CD14-positive monocyte (primary cell): ENCODE measurements at regions not wholly inside any gene's neighbourhood (a gene's known extent, or its start where the extent isn't known, plus 50 kb on each side); places are given as distances from the start of the nearest gene placed in this dataset.

ENCODE experiments used
- DNase-seq, 3 donors: peaks; one replicate each; pipeline ENCODE4 v3.0.0-alpha.2; 2011 to 2022
- H2AFZ ChIP-seq: 2 replicates; pipeline ENCODE4 v1.6.0; 2012; ENCODE audit warnings: mild to moderate bottlenecking, low read depth, low read length, inconsistent platforms; ENCODE audit not compliant: insufficient read depth, poor library complexity, severe bottlenecking
- H3K27ac ChIP-seq, 2 donors: 1 replicate in 1 of 2; 2 replicates in 1 of 2; pipeline ENCODE4 v1.5.1; 2012 to 2013; ENCODE audit warnings: low read length in 2 of 2, control low read depth in 1 of 2, inconsistent platforms in 1 of 2, low read depth in 1 of 2, mild to moderate bottlenecking in 1 of 2
- H3K27me3 ChIP-seq, 2 donors: one replicate each; pipeline versions ENCODE4 v1.6.0 to v1.6.1; 2011 to 2013; ENCODE audit warnings: low read length in 2 of 2; ENCODE audit not compliant: control insufficient read depth in 2 of 2, insufficient read depth in 2 of 2
- H3K36me3 ChIP-seq, 2 donors: replicated peaks in 1 of 2; 1 replicate in 1 of 2; 2 replicates in 1 of 2; pipeline versions ENCODE4 v1.5.1 to v1.6.1; 2012 to 2013; ENCODE audit warnings: low read length in 2 of 2, control low read depth in 1 of 2, inconsistent platforms in 1 of 2, mild to moderate bottlenecking in 1 of 2; ENCODE audit not compliant: insufficient read depth in 2 of 2, control insufficient read depth in 1 of 2
- H3K4me1 ChIP-seq, 2 donors: 1 replicate in 1 of 2; 2 replicates in 1 of 2; pipeline versions ENCODE4 v1.5.1 to v1.6.1; 2012 to 2013; ENCODE audit warnings: low read length in 2 of 2, control low read depth in 1 of 2, inconsistent platforms in 1 of 2, mild to moderate bottlenecking in 1 of 2, moderate library complexity in 1 of 2; ENCODE audit not compliant: insufficient read depth in 2 of 2, control insufficient read depth in 1 of 2
- H3K4me2 ChIP-seq: replicated peaks from 2 replicates; pipeline ENCODE3; 2012; ENCODE audit warnings: low read length, moderate library complexity, mild to moderate bottlenecking; ENCODE audit not compliant: poor library complexity, severe bottlenecking; ENCODE audit errors: extremely low read depth
- H3K4me3 ChIP-seq, 3 experiments: fragments of 200-600 bp in 1 of 3; sonication (generic) in 1 of 3; replicated peaks in 1 of 3; 1 replicate in 2 of 3; 2 replicates in 1 of 3; pipeline ENCODE4 v1.5.1; 2011 to 2013; ENCODE audit warnings: low read length in 3 of 3, mild to moderate bottlenecking in 3 of 3, control low read depth in 2 of 3, low read depth in 2 of 3, inconsistent platforms in 1 of 3, moderate library complexity in 1 of 3
- H3K79me2 ChIP-seq: 2 replicates; pipeline ENCODE4 v1.6.0; 2012; ENCODE audit warnings: mild to moderate bottlenecking, control low read depth, inconsistent platforms, low read length, moderate library complexity; ENCODE audit not compliant: insufficient read depth
- H3K9ac ChIP-seq: 2 replicates; pipeline ENCODE4 v1.6.0; 2017; ENCODE audit warnings: low read length, mild to moderate bottlenecking; ENCODE audit not compliant: insufficient read depth, poor library complexity, severe bottlenecking
- H3K9me3 ChIP-seq, 2 donors: replicated peaks in 1 of 2; 1 replicate in 1 of 2; 2 replicates in 1 of 2; pipeline versions ENCODE4 v1.5.1 to v1.6.1; 2012 to 2013; ENCODE audit warnings: low read length in 2 of 2, control low read depth in 1 of 2; ENCODE audit not compliant: control insufficient read depth in 1 of 2, insufficient read depth in 1 of 2
- H4K20me1 ChIP-seq: 2 replicates; pipeline ENCODE4 v1.6.0; 2012; ENCODE audit warnings: mild to moderate bottlenecking, low read length, control low read depth, moderate library complexity; ENCODE audit not compliant: insufficient read depth
- H3K27ac Mint-ChIP-seq, 7 donors: one replicate each; pipeline ENCODE4 v1.8.0; 2020; ENCODE audit warnings: mild to moderate bottlenecking in 7 of 7, mixed read lengths in 7 of 7, moderate library complexity in 6 of 7, inconsistent platforms in 2 of 7
- H3K27me3 Mint-ChIP-seq, 3 donors: one replicate each; pipeline ENCODE4 v1.8.0; 2021 to 2022; ENCODE audit warnings: low read depth in 3 of 3, mild to moderate bottlenecking in 3 of 3, mixed read lengths in 3 of 3, moderate library complexity in 3 of 3, inconsistent platforms in 1 of 3
- H3K36me3 Mint-ChIP-seq, 2 donors: one replicate each; pipeline ENCODE4 v1.8.0; 2020; ENCODE audit warnings: mixed read lengths in 2 of 2, inconsistent platforms in 1 of 2, mild to moderate bottlenecking in 1 of 2
- H3K4me1 Mint-ChIP-seq: one replicate; pipeline ENCODE4 v1.8.0; 2020; ENCODE audit warnings: mild to moderate bottlenecking, mixed read lengths
- H3K4me3 Mint-ChIP-seq, 2 donors: one replicate each; pipeline ENCODE4 v1.8.0; 2020; ENCODE audit warnings: mild to moderate bottlenecking in 2 of 2, mixed read lengths in 2 of 2, moderate library complexity in 1 of 2
- H3K9me3 Mint-ChIP-seq, 7 donors: one replicate each; pipeline ENCODE4 v1.8.0; 2020 to 2022; ENCODE audit warnings: mixed read lengths in 7 of 7, mild to moderate bottlenecking in 6 of 7, moderate library complexity in 6 of 7, inconsistent platforms in 2 of 7
- WGBS: methylation state at CpG from one replicate; pipeline ENCODE4 v1.1.5; 2013; ENCODE audit warnings: missing lambda C conversion rate; ENCODE audit not compliant: insufficient coverage; 5-methylcytosine and 5-hydroxymethylcytosine counted together
- intact Hi-C, 2 donors: fragments of 100-400 bp; cut with micrococcal nuclease; formaldehyde crosslinking; loops; one replicate each; pipeline versions ENCODE4 v1.15.0 to v1.15.1; 2023
- TF ChIP-seq, protein P1 (sequence below): fragments of 200-600 bp; IDR thresholded peaks from one replicate; pipeline ENCODE4 v1.8.0; 2022; ENCODE audit warnings: antibody characterized with exemption, mild to moderate bottlenecking

DNA sequence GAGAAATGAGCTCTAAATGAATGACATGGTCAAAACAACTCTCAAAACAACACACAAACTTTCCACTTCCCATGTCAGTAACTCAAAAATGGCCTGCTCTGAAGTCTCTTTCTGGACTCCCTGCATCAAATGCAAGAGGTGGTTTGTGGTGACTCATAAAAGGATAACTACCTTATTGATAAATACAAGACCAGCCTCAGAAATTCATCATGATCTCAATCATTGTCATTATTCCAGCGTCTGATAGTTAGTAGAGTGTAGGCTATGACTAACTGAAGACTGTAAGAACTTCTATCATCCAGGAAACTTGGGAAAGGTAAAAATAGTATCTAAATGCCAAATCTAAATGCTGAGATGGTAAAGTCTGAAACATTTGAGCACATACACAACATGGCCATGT, 369.4 kb downstream of the BMP2 start:
- Histone ChIP-seq H4K20me1 (no peaks in the 10 kb centered on the region), H3K9me3 (no peaks in the 10 kb centered on the region), H3K27me3 (no peaks in the 10 kb centered on the region), H3K9ac (no peak overlapping the region), H2AFZ (no peak overlapping the region), H3K4me2 (no peak overlapping the region), H3K4me1 (no peaks in the 10 kb centered on the region), H3K36me3 (no peaks in the 10 kb centered on the region), H3K4me3 (no peak overlapping the region), H3K79me2 (no peaks in the 10 kb centered on the region), H3K27ac (no peak overlapping the region)
- H3K27ac Mint-ChIP-seq: no peak overlapping the region
- no peak overlapping the region for H3K4me3 Mint-ChIP-seq
- no peak for DNase-seq
- H3K9me3 Mint-ChIP-seq: no peaks in the 10 kb centered on the region
- TF ChIP-seq, protein P1, sequence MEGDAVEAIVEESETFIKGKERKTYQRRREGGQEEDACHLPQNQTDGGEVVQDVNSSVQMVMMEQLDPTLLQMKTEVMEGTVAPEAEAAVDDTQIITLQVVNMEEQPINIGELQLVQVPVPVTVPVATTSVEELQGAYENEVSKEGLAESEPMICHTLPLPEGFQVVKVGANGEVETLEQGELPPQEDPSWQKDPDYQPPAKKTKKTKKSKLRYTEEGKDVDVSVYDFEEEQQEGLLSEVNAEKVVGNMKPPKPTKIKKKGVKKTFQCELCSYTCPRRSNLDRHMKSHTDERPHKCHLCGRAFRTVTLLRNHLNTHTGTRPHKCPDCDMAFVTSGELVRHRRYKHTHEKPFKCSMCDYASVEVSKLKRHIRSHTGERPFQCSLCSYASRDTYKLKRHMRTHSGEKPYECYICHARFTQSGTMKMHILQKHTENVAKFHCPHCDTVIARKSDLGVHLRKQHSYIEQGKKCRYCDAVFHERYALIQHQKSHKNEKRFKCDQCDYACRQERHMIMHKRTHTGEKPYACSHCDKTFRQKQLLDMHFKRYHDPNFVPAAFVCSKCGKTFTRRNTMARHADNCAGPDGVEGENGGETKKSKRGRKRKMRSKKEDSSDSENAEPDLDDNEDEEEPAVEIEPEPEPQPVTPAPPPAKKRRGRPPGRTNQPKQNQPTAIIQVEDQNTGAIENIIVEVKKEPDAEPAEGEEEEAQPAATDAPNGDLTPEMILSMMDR: no peak
- no CpG with 5 or more reads among the region's 1 CpG for WGBS
- intact Hi-C loops: no loop called here
- H3K4me1 Mint-ChIP-seq: no peaks in the 10 kb centered on the region
- no peaks in the 10 kb centered on the region for H3K36me3 Mint-ChIP-seq
- H3K27me3 Mint-ChIP-seq: peaks cover 0 to 6% (median 0%) of the 10 kb centered on the region in 3 donors

DNA sequence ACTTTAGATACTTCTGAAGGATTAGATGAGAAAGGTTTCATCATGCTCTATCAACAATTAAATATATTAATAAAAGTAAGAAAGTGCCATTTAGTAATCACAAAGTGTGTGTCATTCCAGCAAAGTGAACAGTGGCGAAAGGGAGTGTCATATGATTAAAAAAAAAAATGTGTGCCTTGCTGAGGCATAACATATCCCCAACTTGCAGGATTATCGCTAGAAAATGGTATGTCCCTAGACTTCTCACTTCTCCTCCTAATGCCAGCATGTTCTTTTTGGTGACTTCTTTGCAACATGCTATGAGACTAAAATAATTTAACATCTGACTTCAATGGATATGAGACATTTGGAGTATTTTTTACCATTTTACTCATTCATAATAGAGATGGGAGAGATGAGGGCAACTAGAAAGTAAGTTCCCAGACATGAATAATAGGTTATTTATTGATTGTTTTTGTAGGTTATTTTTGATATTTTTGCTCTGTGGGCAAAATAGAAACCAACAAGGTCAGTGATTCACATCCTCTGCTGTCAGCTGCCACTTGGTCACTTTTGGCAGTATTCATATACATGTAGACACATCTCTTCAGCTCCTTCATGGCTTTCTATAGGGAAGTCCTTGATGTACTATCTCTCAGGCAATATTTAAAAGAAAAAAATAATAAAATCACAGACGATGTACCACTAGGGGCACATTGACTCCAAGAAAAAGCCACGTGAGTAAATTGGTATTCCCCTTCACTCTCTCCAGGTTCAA, 370.1 kb downstream of the BMP2 start:
- intact Hi-C loops: no loop called here
- H3K36me3 ChIP-seq: no peaks in the 10 kb centered on the region
- H3K4me1 ChIP-seq: no peaks in the 10 kb centered on the region
- H3K27ac ChIP-seq: no peak overlapping the region
- H3K9me3 ChIP-seq: no peaks in the 10 kb centered on the region
- no peak overlapping the region for H3K27ac Mint-ChIP-seq
- DNase-seq: no peak
- no peak overlapping the region for H3K9ac ChIP-seq
- WGBS: no CpG with 5 or more reads among the region's 4 CpGs
- no peaks in the 10 kb centered on the region for H3K27me3 ChIP-seq
- no peaks in the 10 kb centered on the region for H3K4me1 Mint-ChIP-seq
- TF ChIP-seq, protein P1: no peak
- H4K20me1 ChIP-seq: no peaks in the 10 kb centered on the region
- H2AFZ ChIP-seq: no peak overlapping the region
- H3K79me2 ChIP-seq: no peaks in the 10 kb centered on the region
- H3K4me3 Mint-ChIP-seq: no peak overlapping the region
- peaks cover 0 to 4% (median 2%) of the 10 kb centered on the region in 3 donors for H3K27me3 Mint-ChIP-seq
- H3K4me3 ChIP-seq: no peak overlapping the region
- no peak overlapping the region for H3K4me2 ChIP-seq
- H3K9me3 Mint-ChIP-seq: no peaks in the 10 kb centered on the region
- no peaks in the 10 kb centered on the region for H3K36me3 Mint-ChIP-seq
